GM18505 (cell line): ENCODE measurements at regions not wholly inside any gene's neighbourhood (a gene's known extent, or its start where the extent isn't known, plus 50 kb on each side); places are given as distances from the start of the nearest gene placed in this dataset.
"Not testable (repeated sequence)": the region's sequence is repeated elsewhere in the genome, so short reads cannot be mapped to it uniquely, and the experiment has no call there.

Experiments
- ATAC-seq: cut with Tn5 transposase; IDR thresholded peaks from one replicate; pipeline ENCODE4 v1.9.1; 2021; ENCODE audit not compliant: unreplicated experiment
- POLR2A ChIP-seq: IDR thresholded peaks from 4 replicates; pipeline ENCODE4 v1.6.1; 2011; ENCODE audit warnings: borderline replicate concordance; ENCODE audit not compliant: insufficient read depth, insufficient read length; ENCODE audit errors: extremely low read depth

DNA sequence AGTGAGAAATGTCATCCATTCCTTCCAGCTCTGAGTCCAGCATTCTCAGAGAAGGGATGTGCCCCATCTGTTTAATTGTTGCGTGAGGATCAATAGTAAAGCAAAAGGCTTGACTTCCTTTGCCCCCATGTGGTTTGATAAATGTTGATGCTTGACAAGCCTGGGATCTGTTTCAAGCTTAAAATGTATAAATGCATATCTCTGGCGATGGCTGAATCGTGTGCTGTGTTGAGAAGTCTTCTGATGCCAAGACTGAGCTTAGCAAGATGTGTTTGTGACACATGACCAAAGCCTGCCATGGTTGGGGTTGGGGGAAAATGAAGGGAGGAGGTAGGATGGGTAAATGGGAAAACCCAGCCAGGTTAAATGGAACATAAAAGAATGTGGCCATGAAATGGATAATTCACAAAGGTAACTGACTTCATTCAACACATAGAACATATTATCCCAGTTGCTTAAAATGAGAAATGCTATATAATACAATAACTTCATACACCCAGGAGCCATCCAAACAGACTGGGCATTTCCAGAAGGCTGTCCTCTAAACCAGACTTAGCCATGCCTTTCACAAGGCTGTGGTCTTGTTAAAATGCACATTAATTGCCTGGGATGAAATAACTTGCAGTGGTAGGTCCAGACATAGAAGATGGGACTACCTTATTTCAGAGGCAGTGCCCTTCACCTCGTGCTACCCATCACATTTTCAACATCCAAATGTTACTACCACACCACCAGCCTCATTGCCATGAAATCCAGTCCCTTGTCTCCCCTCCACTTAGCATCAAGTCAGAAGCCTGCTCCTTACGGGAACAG is 147.3 kb upstream of the PDE1C start:
- ATAC-seq = no peak
- TF ChIP-seq POLR2A = no peak

DNA sequence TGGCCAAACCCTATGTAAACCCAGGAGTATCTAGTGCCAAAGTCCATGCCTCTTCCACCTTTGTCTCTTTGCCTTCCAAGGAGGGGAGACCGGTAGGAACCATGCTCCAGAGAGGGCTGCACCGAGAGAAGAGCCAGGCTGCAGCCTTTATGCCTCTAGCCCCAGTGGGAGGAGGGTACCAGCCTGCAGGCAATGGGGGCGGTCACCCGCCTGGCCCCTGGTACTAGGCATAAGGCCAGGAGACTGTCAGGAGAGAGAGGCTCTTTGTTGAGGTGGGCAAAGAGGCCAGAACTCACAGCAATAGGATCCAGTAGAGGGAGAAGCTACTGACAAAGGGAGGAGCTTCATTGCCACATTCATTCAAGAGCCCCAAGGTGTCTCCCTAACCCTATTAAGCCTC is 146.6 kb upstream of the PDE1C start:
- no peak for TF ChIP-seq POLR2A
- ATAC-seq = no peak

DNA sequence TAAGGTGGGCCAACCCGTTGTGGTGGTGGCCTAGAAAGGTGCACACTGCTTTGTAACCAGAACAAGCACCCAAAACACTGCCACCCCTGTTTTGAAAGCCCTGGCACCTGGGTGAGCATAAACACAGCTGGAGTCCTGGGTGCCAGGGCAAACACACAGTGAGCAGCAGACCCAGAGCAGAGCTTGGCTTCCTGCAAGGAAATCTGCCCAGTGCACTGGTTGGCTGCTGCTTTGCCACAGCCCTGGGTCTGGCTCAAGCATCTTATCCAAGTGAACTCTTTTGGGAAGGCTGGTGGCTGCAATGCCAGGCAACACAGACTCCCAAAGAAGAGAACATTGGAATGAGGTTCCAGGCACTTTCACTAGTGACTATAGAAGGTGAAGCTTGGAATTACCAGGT is 145.5 kb upstream of the PDE1C start:
- TF ChIP-seq POLR2A = no peak
- ATAC-seq = no peak

DNA sequence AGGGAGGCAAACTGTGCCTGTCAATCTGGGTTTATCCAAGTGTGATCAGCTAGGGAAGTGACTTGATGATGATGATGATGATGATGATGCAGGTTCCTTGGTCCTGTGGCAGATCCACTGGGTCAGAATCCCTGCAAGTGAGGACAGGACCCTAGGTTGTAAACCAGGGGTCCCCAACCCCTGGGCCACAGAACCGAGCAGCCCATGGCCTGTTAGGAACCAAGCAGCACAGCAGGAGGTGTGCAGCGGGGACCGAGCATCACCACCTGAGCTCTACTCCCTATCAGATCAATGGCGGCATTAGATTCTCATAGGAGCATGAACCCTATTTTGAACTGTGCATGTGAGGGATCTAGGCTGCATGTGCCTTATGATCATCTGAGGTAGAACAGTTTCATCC is 144.7 kb upstream of the PDE1C start:
- no peak for ATAC-seq
- TF ChIP-seq POLR2A = no peak

DNA sequence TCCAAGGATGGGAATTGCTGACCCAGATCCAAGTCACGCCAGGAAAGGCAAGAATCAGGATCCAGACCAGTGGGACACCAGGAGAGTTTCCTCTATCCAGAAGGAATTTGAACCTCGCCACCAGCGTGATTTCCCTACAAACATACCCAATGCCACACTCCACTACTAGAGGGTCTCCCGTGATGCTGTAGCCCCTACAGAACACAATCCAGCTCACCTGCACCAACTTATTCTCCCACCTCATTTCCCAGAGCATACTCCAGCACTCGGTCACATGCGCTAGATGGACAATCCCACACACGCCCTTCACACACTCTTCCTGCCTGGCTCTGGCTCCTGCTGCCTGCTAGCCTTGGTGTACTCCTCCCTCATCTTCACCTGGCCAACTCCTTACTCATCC is 142.1 kb upstream of the PDE1C start:
- no peak for ATAC-seq
- TF ChIP-seq POLR2A = no peak

- no peak for ATAC-seq
- no peak for TF ChIP-seq POLR2A
Measured at GRCh38 chr7:32206987-32207386, 136.8 kb upstream of the PDE1C start.

DNA sequence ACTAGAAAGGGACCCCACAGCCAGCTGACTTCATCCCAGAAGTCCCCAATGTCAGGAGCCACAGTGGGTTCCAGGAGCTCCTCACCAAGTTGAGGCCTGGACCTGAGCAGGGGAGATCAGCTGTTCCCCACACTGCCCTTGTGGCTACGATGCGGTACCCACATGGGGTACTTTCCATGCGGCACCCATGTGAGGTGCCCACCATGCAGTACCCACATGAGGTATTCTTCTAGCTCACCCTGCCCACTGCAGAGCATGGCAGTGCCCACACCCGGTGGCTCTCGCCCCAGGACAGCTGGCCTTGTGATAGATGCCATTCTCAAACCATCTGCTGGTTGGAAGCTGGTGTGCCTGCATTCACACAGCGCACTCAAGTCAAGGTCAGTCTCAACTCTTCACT is 136.3 kb upstream of the PDE1C start:
- no peak for TF ChIP-seq POLR2A
- no peak for ATAC-seq

GRCh38 chr7:32205298-32205824 is 135.2 kb upstream of the PDE1C start:
- ATAC-seq = not testable (repeated sequence)

DNA sequence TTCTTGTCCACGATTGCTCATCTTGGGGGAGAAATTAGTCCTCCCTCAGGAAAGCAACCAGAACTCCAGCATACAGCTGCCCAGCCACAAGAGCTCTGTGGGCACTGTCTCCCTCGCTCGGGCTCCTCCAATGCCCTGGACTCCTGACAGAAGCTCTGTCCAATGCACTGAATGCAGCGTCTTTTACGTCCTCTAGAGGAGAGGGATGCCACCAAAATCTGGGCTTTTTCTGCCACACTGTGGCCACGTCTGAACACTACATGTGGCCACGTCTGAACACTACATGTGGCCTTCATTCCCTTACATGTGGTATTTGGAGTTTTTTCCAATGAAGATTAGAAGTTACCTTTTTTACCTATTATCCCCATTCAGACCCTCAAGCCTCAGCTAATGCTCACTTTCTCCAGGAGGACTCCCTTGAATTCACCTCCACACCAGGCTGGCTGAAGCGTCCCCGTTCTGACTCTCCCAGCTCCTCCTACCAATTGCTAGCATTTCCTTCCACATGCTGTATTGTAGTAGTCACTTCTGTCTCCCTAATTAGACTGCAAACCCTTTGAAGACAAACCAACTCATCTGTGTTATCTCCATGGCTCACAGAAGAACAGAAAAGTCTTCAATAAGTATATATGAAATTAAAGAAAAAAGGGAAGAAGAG is 134.3 kb upstream of the PDE1C start:
- TF ChIP-seq POLR2A = no peak
- ATAC-seq = no peak

- ATAC-seq = no peak
- no peak for TF ChIP-seq POLR2A
Measured at GRCh38 chr7:32200646-32201045, 130.4 kb upstream of the PDE1C start.

- ATAC-seq = no peak
- no peak for TF ChIP-seq POLR2A
Measured at GRCh38 chr7:32194537-32194936, 124.3 kb upstream of the PDE1C start.

DNA sequence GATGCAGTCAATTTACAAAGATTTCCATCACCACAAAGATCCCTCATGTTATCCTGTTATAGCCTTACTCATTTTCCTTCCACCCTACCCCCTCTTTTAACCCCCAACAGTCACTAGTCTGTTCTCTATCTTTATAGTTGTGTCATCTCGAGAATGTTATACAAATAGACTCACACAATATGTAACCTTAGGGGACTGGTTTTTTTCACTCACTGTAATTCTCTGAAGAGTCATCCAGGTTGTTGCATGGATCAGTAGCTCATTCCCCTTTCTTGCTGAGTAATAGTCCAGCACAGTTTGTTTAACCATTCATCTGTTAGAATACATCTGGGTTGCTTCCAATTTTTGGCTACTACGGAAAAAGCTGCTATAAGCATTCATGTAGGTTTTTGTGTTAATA is 121.1 kb upstream of the PDE1C start:
- TF ChIP-seq POLR2A = no peak
- no peak for ATAC-seq

- no peak for TF ChIP-seq POLR2A
- ATAC-seq = no peak
Measured at GRCh38 chr7:32179567-32179966, 109.4 kb upstream of the PDE1C start.

DNA sequence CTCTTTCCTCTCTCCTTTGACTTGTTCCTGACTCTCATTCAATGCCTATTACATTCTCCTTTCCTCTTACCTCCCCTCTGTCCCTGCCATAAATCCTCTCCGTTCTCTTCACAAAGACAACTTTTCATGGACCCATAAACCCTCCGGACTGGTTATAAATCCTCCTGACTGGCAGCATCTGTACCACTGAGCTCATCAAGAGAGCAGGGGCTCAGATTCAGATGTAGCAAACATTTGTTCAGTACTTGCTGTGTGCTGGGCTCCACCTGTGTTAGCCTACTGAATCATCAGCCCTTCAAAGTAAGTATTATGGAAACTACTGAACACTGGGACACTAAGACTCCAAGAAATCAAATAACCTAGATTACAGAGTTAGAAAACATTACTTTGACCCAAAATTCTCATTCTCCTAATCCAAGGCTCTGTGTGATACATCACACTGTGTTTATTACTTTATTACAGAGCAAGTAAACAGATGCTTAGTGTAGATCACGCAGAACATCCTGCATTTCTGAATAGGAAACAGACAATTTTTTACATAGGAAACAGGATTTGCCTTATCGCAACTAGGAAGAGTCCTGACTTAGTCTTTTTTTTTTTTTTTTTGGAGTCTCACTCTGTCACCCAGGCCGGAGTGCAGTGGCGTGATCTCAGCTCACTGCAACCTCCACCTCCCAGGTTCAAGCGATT is 108.6 kb upstream of the PDE1C start:
- no peak for ATAC-seq
- TF ChIP-seq POLR2A = no peak
